Keratinocyte (primary cell): ENCODE measurements at regions not wholly inside any gene's neighbourhood (a gene's known extent, or its start where the extent isn't known, plus 50 kb on each side); places are given as distances from the start of the nearest gene placed in this dataset.

Experiments used
- DNase-seq: peaks from one replicate; pipeline ENCODE4 v3.0.0-alpha.2; 2011; ENCODE audit warnings: low read depth, missing footprints, low spot score
- FAIRE-seq: peaks from 2 replicates; lab custom pipeline; 2011; peaks lifted over from hg19 to GRCh38; lab: Jason Lieb, UNC
- H2AFZ ChIP-seq: 2 replicates; pipeline ENCODE4 v1.6.0; 2012; ENCODE audit warnings: low read length, control low read depth, inconsistent platforms; ENCODE audit not compliant: control insufficient read depth
- H3K27ac ChIP-seq: 2 replicates; pipeline ENCODE4 v1.5.1; 2011; ENCODE audit warnings: low read length; ENCODE audit not compliant: control insufficient read depth, insufficient read depth
- H3K27me3 ChIP-seq: 3 replicates; pipeline ENCODE4 v1.6.0; 2011; ENCODE audit warnings: low read length; ENCODE audit not compliant: control insufficient read depth, insufficient read depth; ENCODE audit errors: extremely low read depth
- H3K36me3 ChIP-seq, 2 experiments: 2 replicates in 1 of 2; 3 replicates in 1 of 2; pipeline ENCODE4 v1.5.1; 2011; ENCODE audit warnings: low read length in 2 of 2, mild to moderate bottlenecking in 1 of 2; ENCODE audit not compliant: control insufficient read depth in 2 of 2, insufficient read depth in 2 of 2; ENCODE audit errors: extremely low read depth in 1 of 2
- H3K4me1 ChIP-seq: 3 replicates; pipeline ENCODE4 v1.5.1; 2011; ENCODE audit warnings: low read length; ENCODE audit not compliant: control insufficient read depth, insufficient read depth; ENCODE audit errors: extremely low read depth
- H3K4me2 ChIP-seq: 3 replicates; pipeline ENCODE4 v1.6.0; 2011; ENCODE audit warnings: low read depth, low read length; ENCODE audit not compliant: control insufficient read depth, insufficient read depth; ENCODE audit errors: extremely low read depth
- H3K4me3 ChIP-seq, 3 experiments: fragments of 200-600 bp in 1 of 3; sonication (generic) in 1 of 3; 2 replicates in 2 of 3; 3 replicates in 1 of 3; pipeline ENCODE4 v1.5.1; 2011 to 2016; ENCODE audit warnings: low read length in 3 of 3, mild to moderate bottlenecking in 3 of 3, control low read depth in 2 of 3, inconsistent platforms in 1 of 3, low read depth in 1 of 3, mixed read lengths in 1 of 3, mixed run types in 1 of 3, moderate library complexity in 1 of 3; ENCODE audit not compliant: control insufficient read depth in 2 of 3, insufficient read depth in 2 of 3; ENCODE audit errors: extremely low read depth in 1 of 3
- H3K79me2 ChIP-seq: 2 replicates; pipeline ENCODE4 v1.6.0; 2012; ENCODE audit warnings: low read length; ENCODE audit not compliant: control insufficient read depth, insufficient read depth
- H3K9ac ChIP-seq: 3 replicates; pipeline ENCODE4 v1.6.0; 2011; ENCODE audit warnings: low read length; ENCODE audit not compliant: control insufficient read depth, insufficient read depth; ENCODE audit errors: extremely low read depth
- H3K9me1 ChIP-seq: 3 replicates; pipeline ENCODE4 v1.6.0; 2011; ENCODE audit warnings: low read length; ENCODE audit not compliant: control insufficient read depth, insufficient read depth; ENCODE audit errors: extremely low read depth
- H3K9me3 ChIP-seq: 2 replicates; pipeline ENCODE4 v1.5.1; 2012; ENCODE audit warnings: low read depth, low read length; ENCODE audit not compliant: control insufficient read depth
- H4K20me1 ChIP-seq: 3 replicates; pipeline ENCODE4 v1.6.0; 2011; ENCODE audit warnings: low read length; ENCODE audit not compliant: control insufficient read depth, insufficient read depth; ENCODE audit errors: extremely low read depth
- CTCF ChIP-seq, 3 experiments: IDR thresholded peaks in 1 of 3; conservative IDR thresholded peaks in 1 of 3; optimal IDR thresholded peaks in 1 of 3; 2 replicates in 2 of 3; 3 replicates in 1 of 3; pipeline versions ENCODE3 to v1.5.1; 2011; ENCODE audit warnings: low read length in 3 of 3, mild to moderate bottlenecking in 3 of 3, moderate library complexity in 2 of 3, control low read depth in 1 of 3, inconsistent platforms in 1 of 3; ENCODE audit not compliant: insufficient read depth in 2 of 3; ENCODE audit errors: extremely low read depth in 1 of 3
- EZH2 ChIP-seq: IDR thresholded peaks from one replicate; pipeline ENCODE4 v1.6.1; 2012; ENCODE audit warnings: inconsistent platforms, mild to moderate bottlenecking, low read length, moderate library complexity
- dilution Hi-C: fragments of 300-500 bp; cut with MboI; formaldehyde crosslinking; loops from one replicate; pipeline ENCODE4 v1.7.0; 2020; ENCODE audit warnings: low sequenced_read_pairs; ENCODE audit not compliant: extremely low pct_ligation_motif_present

DNA sequence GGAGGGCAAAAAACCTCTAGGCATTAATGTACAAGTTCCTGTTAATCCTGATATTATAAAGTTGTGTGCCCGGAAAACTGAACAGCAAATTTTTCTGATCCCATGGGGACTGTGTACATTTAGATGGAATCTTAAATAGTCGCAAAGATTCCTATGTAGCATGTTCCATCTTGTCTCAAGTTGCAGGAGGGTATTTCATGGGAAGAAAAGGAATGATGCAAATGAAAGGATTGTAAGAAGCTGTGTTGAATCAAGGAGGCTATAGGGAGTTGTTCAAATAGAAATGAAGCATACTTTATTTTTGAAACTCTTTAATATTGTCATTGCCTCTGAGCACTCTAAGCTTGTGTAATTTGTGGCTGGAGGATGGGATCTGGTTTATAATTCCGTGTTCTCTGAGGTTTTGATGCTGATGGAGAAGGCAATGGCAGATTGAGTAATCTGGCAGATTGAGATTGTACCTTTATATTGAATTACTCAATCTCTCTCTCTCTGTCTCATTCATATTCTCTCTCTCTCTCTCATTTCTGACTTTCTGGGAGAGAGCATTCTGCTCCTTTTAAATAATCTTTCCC lies 288.5 kb downstream of the OSTF1 start:
- Histone ChIP-seq H2AFZ (no peak overlapping the region), H3K36me3 (no peaks in the 10 kb centered on the region), H3K27ac (no peak overlapping the region), H4K20me1 (no peaks in the 10 kb centered on the region), H3K9ac (no peak overlapping the region), H3K79me2 (no peaks in the 10 kb centered on the region), H3K9me1 (no peaks in the 10 kb centered on the region), H3K4me1 (no peaks in the 10 kb centered on the region), H3K4me3 (no peak overlapping the region), H3K27me3 (no peaks in the 10 kb centered on the region), H3K4me2 (no peak overlapping the region), H3K9me3 (no peaks in the 10 kb centered on the region)
- dilution Hi-C loops, result no loop called here
- FAIRE-seq, result no peak
- no peak for DNase-seq
- TF ChIP-seq EZH2 (no peak), CTCF (optimal IDR thresholded peaks at IDR 0.05 in 1 of 3, IDR thresholded peaks at IDR 0.05 in 1 of 3, conservative IDR thresholded peaks at IDR 0.05 in 1 of 3; ENCODE audit: extremely low read depth in 1 of 3, insufficient read depth in 2 of 3, low read length in 3 of 3) (no peak)

- H3K27me3 ChIP-seq, result no peaks in the 10 kb centered on the region
- H4K20me1 ChIP-seq, result no peaks in the 10 kb centered on the region
- no peak for DNase-seq
- no peaks in the 10 kb centered on the region for H3K79me2 ChIP-seq
- no peak overlapping the region for H2AFZ ChIP-seq
- no peaks in the 10 kb centered on the region for H3K4me1 ChIP-seq
- no peak for TF ChIP-seq CTCF (optimal IDR thresholded peaks at IDR 0.05 in 1 of 3, IDR thresholded peaks at IDR 0.05 in 1 of 3, conservative IDR thresholded peaks at IDR 0.05 in 1 of 3; ENCODE audit: extremely low read depth in 1 of 3, insufficient read depth in 2 of 3, low read length in 3 of 3)
- TF ChIP-seq EZH2, result no peak
- no peak overlapping the region for H3K4me2 ChIP-seq
- H3K4me3 ChIP-seq, result no peak overlapping the region
- no peaks in the 10 kb centered on the region for H3K9me3 ChIP-seq
- H3K9ac ChIP-seq, result no peak overlapping the region
- no peaks in the 10 kb centered on the region for H3K9me1 ChIP-seq
- no peaks in the 10 kb centered on the region for H3K36me3 ChIP-seq
- FAIRE-seq, result no peak
- H3K27ac ChIP-seq, result no peak overlapping the region
- dilution Hi-C loops, result no loop called here
Measured at GRCh38 chr9:75378036-75378435, 289.7 kb downstream of the OSTF1 start.
